ENCODE measurements at regions not wholly inside any gene's neighbourhood (a gene's known extent, or its start where the extent isn't known, plus 50 kb on each side); places are given as distances from the start of the nearest gene placed in this dataset.

DNA sequence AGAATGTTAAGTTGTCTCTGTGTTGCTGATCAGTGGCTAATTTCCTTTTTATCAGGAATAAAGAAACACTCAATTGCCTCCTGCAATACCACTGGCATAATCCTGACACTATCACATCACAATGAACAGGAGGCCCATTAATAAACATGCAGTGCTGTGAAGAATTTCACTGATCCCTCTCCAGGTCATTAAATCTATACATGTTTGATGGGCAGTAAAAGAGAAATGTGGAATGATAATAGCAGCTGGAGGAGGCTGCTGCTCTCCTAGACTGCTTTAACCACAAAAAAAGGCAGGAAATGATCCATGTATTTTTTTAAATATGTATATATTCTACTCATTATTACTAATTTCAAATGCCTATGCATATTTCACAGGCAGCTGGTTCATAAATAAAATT is 202.1 kb downstream of the CENPC start:
- no peak overlapping the region for H3K4me3 ChIP-seq
- no peaks in the 10 kb centered on the region for H3K4me1 ChIP-seq (ENCODE audit: insufficient read depth)
- intact Hi-C loops (cut with DNase I) = no loop called here
- H3K36me3 ChIP-seq = no peaks in the 10 kb centered on the region
- no peak for DNase-seq
- H3K27me3 ChIP-seq = no peaks in the 10 kb centered on the region
- no peak for TF ChIP-seq POLR2A (IDR thresholded peaks at IDR 0.05)
- TF ChIP-seq, protein P1, sequence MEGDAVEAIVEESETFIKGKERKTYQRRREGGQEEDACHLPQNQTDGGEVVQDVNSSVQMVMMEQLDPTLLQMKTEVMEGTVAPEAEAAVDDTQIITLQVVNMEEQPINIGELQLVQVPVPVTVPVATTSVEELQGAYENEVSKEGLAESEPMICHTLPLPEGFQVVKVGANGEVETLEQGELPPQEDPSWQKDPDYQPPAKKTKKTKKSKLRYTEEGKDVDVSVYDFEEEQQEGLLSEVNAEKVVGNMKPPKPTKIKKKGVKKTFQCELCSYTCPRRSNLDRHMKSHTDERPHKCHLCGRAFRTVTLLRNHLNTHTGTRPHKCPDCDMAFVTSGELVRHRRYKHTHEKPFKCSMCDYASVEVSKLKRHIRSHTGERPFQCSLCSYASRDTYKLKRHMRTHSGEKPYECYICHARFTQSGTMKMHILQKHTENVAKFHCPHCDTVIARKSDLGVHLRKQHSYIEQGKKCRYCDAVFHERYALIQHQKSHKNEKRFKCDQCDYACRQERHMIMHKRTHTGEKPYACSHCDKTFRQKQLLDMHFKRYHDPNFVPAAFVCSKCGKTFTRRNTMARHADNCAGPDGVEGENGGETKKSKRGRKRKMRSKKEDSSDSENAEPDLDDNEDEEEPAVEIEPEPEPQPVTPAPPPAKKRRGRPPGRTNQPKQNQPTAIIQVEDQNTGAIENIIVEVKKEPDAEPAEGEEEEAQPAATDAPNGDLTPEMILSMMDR (IDR thresholded peaks at IDR 0.05) = no peak
- no peak for TF ChIP-seq EP300 (IDR thresholded peaks at IDR 0.05)
- H3K9me3 ChIP-seq = no peaks in the 10 kb centered on the region
- H3K27ac ChIP-seq = no peak overlapping the region

DNA sequence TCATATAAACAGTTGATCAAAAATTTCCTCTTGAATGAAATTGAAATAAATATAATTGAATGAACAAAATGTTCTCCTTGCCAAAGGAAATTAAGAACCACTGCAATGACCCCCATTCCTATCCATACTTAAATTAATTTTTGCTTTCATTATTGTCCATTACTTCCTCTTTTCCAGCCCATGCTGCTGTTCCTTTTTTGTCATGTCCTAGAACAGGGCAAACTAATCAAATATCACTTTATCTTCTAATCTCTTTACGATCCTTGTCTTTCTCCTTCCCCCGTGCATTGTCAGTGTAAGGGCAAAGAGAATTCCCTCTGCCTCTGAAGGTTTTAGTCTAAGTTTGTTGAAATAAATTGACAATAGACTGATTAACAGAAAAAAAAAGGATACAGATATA is 203.0 kb downstream of the CENPC start:
- Histone ChIP-seq H3K36me3 (no peaks in the 10 kb centered on the region), H3K27ac (no peak overlapping the region), H3K9me3 (no peaks in the 10 kb centered on the region), H3K27me3 (no peaks in the 10 kb centered on the region), H3K4me3 (no peak overlapping the region), H3K4me1 (ENCODE audit: insufficient read depth) (no peaks in the 10 kb centered on the region)
- TF ChIP-seq, protein P1 (IDR thresholded peaks at IDR 0.05) = no peak
- TF ChIP-seq POLR2A (IDR thresholded peaks at IDR 0.05) (no peak), EP300 (IDR thresholded peaks at IDR 0.05) (no peak)
- DNase-seq = no peak
- WGBS, 3 donors = 70 to 89% (median 80%) methylated on average over 2 of the region's 2 CpGs
- intact Hi-C loops (cut with DNase I) = no loop called here

DNA sequence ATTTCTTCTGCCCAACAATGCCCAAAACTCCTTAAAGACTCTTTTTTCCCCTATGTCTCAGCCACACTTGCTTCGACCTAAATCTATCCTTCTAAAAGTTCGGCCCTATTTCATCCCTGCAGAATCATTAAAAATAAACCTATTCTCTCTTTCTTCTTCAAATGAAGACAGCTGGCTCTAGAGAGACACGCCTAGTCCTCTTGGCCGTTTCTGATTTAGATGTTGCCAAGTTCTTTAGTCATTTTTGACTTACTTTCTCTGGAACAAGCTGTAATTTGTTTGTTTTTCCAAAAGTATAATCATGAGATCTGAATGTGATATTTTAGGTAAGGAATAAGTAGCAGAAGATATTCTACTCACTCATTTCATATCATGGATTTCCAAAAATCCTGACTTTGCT is 211.6 kb downstream of the CENPC start:
- Histone ChIP-seq H3K4me1 (ENCODE audit: insufficient read depth) (no peaks in the 10 kb centered on the region), H3K9me3 (no peaks in the 10 kb centered on the region), H3K27ac (no peak overlapping the region), H3K36me3 (no peaks in the 10 kb centered on the region), H3K27me3 (no peaks in the 10 kb centered on the region), H3K4me3 (no peak overlapping the region)
- 45 to 49% (median 47%) methylated on average over 4 of the region's 4 CpGs for WGBS, 3 donors
- TF ChIP-seq EP300 (IDR thresholded peaks at IDR 0.05) (no peak), POLR2A (IDR thresholded peaks at IDR 0.05) (no peak)
- TF ChIP-seq, protein P1 (IDR thresholded peaks at IDR 0.05) = no peak
- DNase-seq = no peak
- intact Hi-C loops (cut with DNase I) = no loop called here

DNA sequence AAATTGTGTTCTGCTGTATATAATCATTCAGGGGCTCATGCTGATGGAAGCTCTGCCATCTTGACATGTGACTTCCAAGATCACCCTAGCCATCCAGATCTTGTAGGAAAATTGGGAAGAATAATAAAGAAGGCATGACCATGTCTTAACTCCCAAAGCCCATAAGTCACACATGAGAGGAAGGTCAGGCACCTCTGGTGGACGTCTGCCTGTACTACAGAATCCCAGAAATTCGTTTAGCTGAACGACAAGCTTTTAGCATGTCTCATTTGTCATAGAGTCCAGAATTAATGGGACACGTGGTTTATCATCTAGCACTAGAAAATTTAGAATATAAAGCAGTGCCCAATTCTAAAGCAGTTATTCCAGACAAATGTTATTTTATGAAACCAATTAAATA is 212.7 kb downstream of the CENPC start:
- WGBS, 3 donors = 20 to 42% (median 32%) methylated on average over 4 of the region's 4 CpGs
- TF ChIP-seq EP300 (IDR thresholded peaks at IDR 0.05) (no peak), POLR2A (IDR thresholded peaks at IDR 0.05) (no peak)
- TF ChIP-seq, protein P1 (IDR thresholded peaks at IDR 0.05) = no peak
- H3K36me3 ChIP-seq = no peaks in the 10 kb centered on the region
- intact Hi-C loops (cut with DNase I) = no loop called here
- DNase-seq = no peak
- no peak overlapping the region for H3K27ac ChIP-seq
- H3K4me1 ChIP-seq (ENCODE audit: insufficient read depth) = no peaks in the 10 kb centered on the region
- no peaks in the 10 kb centered on the region for H3K27me3 ChIP-seq
- H3K9me3 ChIP-seq = no peaks in the 10 kb centered on the region
- no peak overlapping the region for H3K4me3 ChIP-seq

DNA sequence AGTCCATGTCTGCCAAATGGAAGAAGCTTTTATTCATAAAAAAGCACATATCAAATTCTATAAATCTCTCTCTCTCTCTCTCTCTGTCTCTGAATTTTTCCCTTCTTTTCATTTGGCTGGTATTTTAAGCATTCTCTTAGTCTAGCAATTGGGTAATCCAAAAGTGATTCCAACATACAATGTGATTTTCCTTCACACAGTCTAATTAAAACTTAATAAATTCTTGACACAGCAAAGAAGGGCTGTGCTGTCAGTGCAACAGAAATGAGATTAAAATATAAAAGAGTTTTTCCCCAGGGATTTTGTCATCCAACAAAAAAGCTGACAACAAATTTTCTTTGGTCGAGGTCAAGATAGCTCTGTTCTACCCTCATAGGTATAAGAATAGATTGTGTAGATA is 216.9 kb downstream of the CENPC start:
- WGBS, 3 donors = 71 to 79% (median 75%) methylated on average over 1 of the region's 1 CpG
- Histone ChIP-seq H3K27me3 (no peaks in the 10 kb centered on the region), H3K9me3 (no peaks in the 10 kb centered on the region), H3K4me3 (no peak overlapping the region), H3K27ac (no peak overlapping the region), H3K36me3 (no peaks in the 10 kb centered on the region), H3K4me1 (ENCODE audit: insufficient read depth) (no peaks in the 10 kb centered on the region)
- TF ChIP-seq EP300 (IDR thresholded peaks at IDR 0.05) (no peak), POLR2A (IDR thresholded peaks at IDR 0.05) (no peak)
- TF ChIP-seq, protein P1 (IDR thresholded peaks at IDR 0.05) = no peak
- no peak for DNase-seq
- intact Hi-C loops (cut with DNase I) = no loop called here

Data from ovary (tissue), 7 donors.